ENCODE measurements at regions not wholly inside any gene's neighbourhood (a gene's known extent, or its start where the extent isn't known, plus 50 kb on each side); places are given as distances from the start of the nearest gene placed in this dataset.

DNA sequence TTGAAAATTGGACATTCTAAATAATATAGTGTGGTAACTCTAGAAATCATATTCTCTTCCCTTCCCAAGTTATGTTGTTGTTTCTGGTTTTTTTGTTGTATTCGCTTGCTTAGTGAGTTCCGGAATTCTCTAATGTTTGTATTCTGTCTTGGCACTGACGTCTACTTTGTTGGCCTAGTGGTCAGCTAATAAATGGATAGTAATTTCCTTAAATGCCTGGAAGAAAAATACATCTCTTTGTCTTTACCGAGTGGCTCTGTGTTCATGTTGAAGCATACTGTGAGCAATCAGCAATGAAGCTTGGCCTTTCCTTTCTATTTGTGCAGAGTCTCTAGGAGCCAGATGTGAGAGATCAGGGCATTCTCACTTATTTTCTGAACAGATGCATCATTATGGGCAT, 1225.7 kb downstream of the JRKL start:
- H3K27ac ChIP-seq (ENCODE audit: low read length in 2 of 2): no peak overlapping the region
- no peaks in the 10 kb centered on the region for H3K36me3 ChIP-seq (replicated peaks in 1 of 2; ENCODE audit: control extremely low read depth in 1 of 2, control insufficient read depth in 1 of 2, extremely low read depth in 1 of 2, insufficient read depth in 2 of 2, low read length in 1 of 2)
- H4K20me1 ChIP-seq (ENCODE audit: control insufficient read depth, insufficient read depth, low read length, poor library complexity, severe bottlenecking): no peaks in the 10 kb centered on the region
- TF ChIP-seq, protein P1, sequence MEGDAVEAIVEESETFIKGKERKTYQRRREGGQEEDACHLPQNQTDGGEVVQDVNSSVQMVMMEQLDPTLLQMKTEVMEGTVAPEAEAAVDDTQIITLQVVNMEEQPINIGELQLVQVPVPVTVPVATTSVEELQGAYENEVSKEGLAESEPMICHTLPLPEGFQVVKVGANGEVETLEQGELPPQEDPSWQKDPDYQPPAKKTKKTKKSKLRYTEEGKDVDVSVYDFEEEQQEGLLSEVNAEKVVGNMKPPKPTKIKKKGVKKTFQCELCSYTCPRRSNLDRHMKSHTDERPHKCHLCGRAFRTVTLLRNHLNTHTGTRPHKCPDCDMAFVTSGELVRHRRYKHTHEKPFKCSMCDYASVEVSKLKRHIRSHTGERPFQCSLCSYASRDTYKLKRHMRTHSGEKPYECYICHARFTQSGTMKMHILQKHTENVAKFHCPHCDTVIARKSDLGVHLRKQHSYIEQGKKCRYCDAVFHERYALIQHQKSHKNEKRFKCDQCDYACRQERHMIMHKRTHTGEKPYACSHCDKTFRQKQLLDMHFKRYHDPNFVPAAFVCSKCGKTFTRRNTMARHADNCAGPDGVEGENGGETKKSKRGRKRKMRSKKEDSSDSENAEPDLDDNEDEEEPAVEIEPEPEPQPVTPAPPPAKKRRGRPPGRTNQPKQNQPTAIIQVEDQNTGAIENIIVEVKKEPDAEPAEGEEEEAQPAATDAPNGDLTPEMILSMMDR (IDR thresholded peaks at IDR 0.05): no peak
- no peak for TF ChIP-seq EZH2 (IDR thresholded peaks at IDR 0.05; ENCODE audit: borderline replicate concordance, insufficient read depth, low read depth, low read length, poor library complexity, severe bottlenecking)
- H2AFZ ChIP-seq (ENCODE audit: insufficient read depth, low read depth, low read length, poor library complexity, severe bottlenecking): no peak overlapping the region
- H3K4me1 Mint-ChIP-seq: no peaks in the 10 kb centered on the region
- POLR2A ChIA-PET: no interaction called here
- intact Hi-C loops (cut with micrococcal nuclease): no loop called here
- H3K27ac Mint-ChIP-seq: no peak overlapping the region
- ATAC-seq (ENCODE audit: low read depth): no peak
- DNase-seq: no peak
- CTCF ChIA-PET: no interaction called here
- H3K9me3 Mint-ChIP-seq (ENCODE audit: insufficient read depth): peaks cover 3% of the 10 kb centered on the region
- H3K4me3 ChIP-seq (ENCODE audit: control extremely low read depth in 1 of 5, extremely low read depth in 1 of 5, insufficient read depth in 1 of 5, low read depth in 2 of 5, low read length in 4 of 5): no peak overlapping the region
- H3K4me3 Mint-ChIP-seq: no peak overlapping the region
- no peaks in the 10 kb centered on the region for H3K27me3 Mint-ChIP-seq
- H3K9me3 ChIP-seq (ENCODE audit: control extremely low read depth in 1 of 3, control insufficient read depth in 2 of 3, insufficient read depth in 1 of 3, low read length in 2 of 3): peaks cover 0 to 8% (median 4%) of the 10 kb centered on the region in 3 donors
- H3K9ac ChIP-seq (ENCODE audit: low read length): no peak overlapping the region
- no peaks in the 10 kb centered on the region for H3K4me1 ChIP-seq (ENCODE audit: control insufficient read depth in 2 of 2, insufficient read depth in 2 of 2, low read length in 2 of 2)
- WGBS (ENCODE audit: insufficient coverage): 93% methylated on average over 3 of the region's 4 CpGs
- no peaks in the 10 kb centered on the region for H3K79me2 ChIP-seq (ENCODE audit: control insufficient read depth, insufficient read depth, low read length)
- no peak overlapping the region for H3K4me2 ChIP-seq (replicated peaks; ENCODE audit: low read depth, low read length, poor library complexity, severe bottlenecking)
- H3K27me3 ChIP-seq (replicated peaks in 1 of 4; ENCODE audit: control extremely low read depth in 1 of 4, control insufficient read depth in 3 of 4, insufficient read depth in 4 of 4, low read length in 3 of 4): no peaks in the 10 kb centered on the region

DNA sequence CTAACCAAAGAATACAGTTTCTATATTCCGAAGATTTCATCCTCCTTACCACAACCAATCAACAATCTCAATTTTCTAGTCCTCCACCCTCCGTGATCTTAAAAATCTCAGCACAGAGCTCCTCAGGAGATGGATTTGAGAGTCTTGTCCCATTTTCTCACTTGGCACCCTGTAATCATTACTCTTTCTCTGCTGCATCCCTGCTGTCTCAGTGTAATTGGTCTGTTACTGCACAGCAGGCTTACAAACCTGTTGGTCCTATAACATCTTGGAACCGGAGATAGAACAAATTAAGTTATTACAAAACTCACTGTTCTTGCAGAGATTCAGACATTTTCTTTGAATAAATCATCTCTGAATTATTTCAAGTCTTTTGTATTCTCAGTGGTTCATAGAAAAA, 1227.2 kb downstream of the JRKL start:
- H4K20me1 ChIP-seq (ENCODE audit: control insufficient read depth, insufficient read depth, low read length, poor library complexity, severe bottlenecking): no peaks in the 10 kb centered on the region
- no peak for DNase-seq
- no peak overlapping the region for H3K27ac ChIP-seq (ENCODE audit: low read length in 2 of 2)
- no peak for TF ChIP-seq EZH2 (IDR thresholded peaks at IDR 0.05; ENCODE audit: borderline replicate concordance, insufficient read depth, low read depth, low read length, poor library complexity, severe bottlenecking)
- TF ChIP-seq, protein P1 (IDR thresholded peaks at IDR 0.05): no peak
- no peak overlapping the region for H3K9ac ChIP-seq (ENCODE audit: low read length)
- no peak for ATAC-seq (ENCODE audit: low read depth)
- no peak overlapping the region for H2AFZ ChIP-seq (ENCODE audit: insufficient read depth, low read depth, low read length, poor library complexity, severe bottlenecking)
- H3K4me2 ChIP-seq (replicated peaks; ENCODE audit: low read depth, low read length, poor library complexity, severe bottlenecking): no peak overlapping the region
- no peaks in the 10 kb centered on the region for H3K36me3 ChIP-seq (replicated peaks in 1 of 2; ENCODE audit: control extremely low read depth in 1 of 2, control insufficient read depth in 1 of 2, extremely low read depth in 1 of 2, insufficient read depth in 2 of 2, low read length in 1 of 2)
- peaks cover 0 to 4% (median 0%) of the 10 kb centered on the region in 3 donors for H3K9me3 ChIP-seq (ENCODE audit: control extremely low read depth in 1 of 3, control insufficient read depth in 2 of 3, insufficient read depth in 1 of 3, low read length in 2 of 3)
- H3K27me3 ChIP-seq (replicated peaks in 1 of 4; ENCODE audit: control extremely low read depth in 1 of 4, control insufficient read depth in 3 of 4, insufficient read depth in 4 of 4, low read length in 3 of 4): no peaks in the 10 kb centered on the region
- Mint-ChIP-seq H3K27me3 (no peaks in the 10 kb centered on the region), H3K4me1 (no peaks in the 10 kb centered on the region), H3K4me3 (no peak overlapping the region), H3K27ac (no peak overlapping the region), H3K9me3 (ENCODE audit: insufficient read depth) (peaks cover 3% of the 10 kb centered on the region)
- H3K79me2 ChIP-seq (ENCODE audit: control insufficient read depth, insufficient read depth, low read length): no peaks in the 10 kb centered on the region
- CTCF ChIA-PET: no interaction called here
- intact Hi-C loops (cut with micrococcal nuclease): no loop called here
- H3K4me3 ChIP-seq (ENCODE audit: control extremely low read depth in 1 of 5, extremely low read depth in 1 of 5, insufficient read depth in 1 of 5, low read depth in 2 of 5, low read length in 4 of 5): no peak overlapping the region
- WGBS (ENCODE audit: insufficient coverage): 100% methylated on average over 2 of the region's 3 CpGs
- POLR2A ChIA-PET: no interaction called here
- no peaks in the 10 kb centered on the region for H3K4me1 ChIP-seq (ENCODE audit: control insufficient read depth in 2 of 2, insufficient read depth in 2 of 2, low read length in 2 of 2)
